Colonic mucosa (tissue), 4 donors: ENCODE measurements at regions not wholly inside any gene's neighbourhood (a gene's known extent, or its start where the extent isn't known, plus 50 kb on each side); places are given as distances from the start of the nearest gene placed in this dataset.

Experiments
- DNase-seq: peaks from one replicate; pipeline ENCODE4 v3.0.0-alpha.2; 2020
- H3K27ac ChIP-seq: fragments of 200-600 bp; one replicate; pipeline ENCODE4 v1.8.0; 2021
- H3K27me3 ChIP-seq: fragments of 200-600 bp; one replicate; pipeline ENCODE4 v1.8.0; 2021
- H3K36me3 ChIP-seq: fragments of 200-600 bp; one replicate; pipeline ENCODE4 v1.8.0; 2021
- H3K4me1 ChIP-seq: fragments of 200-600 bp; one replicate; pipeline ENCODE4 v1.8.0; 2021; ENCODE audit warnings: mild to moderate bottlenecking
- H3K4me3 ChIP-seq: fragments of 200-600 bp; one replicate; pipeline ENCODE4 v1.8.0; 2021
- H3K9ac ChIP-seq, 2 donors: one replicate each; pipeline ENCODE4 v1.7.0; 2013; ENCODE audit warnings: control low read depth in 2 of 2, low read depth in 2 of 2, low read length in 2 of 2
- H3K9me3 ChIP-seq: fragments of 200-600 bp; one replicate; pipeline ENCODE4 v1.8.0; 2021
- CTCF ChIP-seq: fragments of 200-600 bp; IDR thresholded peaks from one replicate; pipeline ENCODE4 v1.8.0; 2022; ENCODE audit warnings: antibody characterized with exemption, mild to moderate bottlenecking
- intact Hi-C: fragments of 100-400 bp; cut with DNase I; formaldehyde crosslinking; loops from one replicate; pipeline ENCODE4 v1.14.1; 2022
- donor health status: healthy.
- donor health status: DM: no; HTN: no; CAD: no.
- donor health status: DM: no; HTN: no; CAD: no.

- no peaks in the 10 kb centered on the region for H3K4me1 ChIP-seq
- no peak for DNase-seq
- H3K36me3 ChIP-seq, result no peaks in the 10 kb centered on the region
- intact Hi-C loops, result no loop called here
- no peak overlapping the region for H3K27ac ChIP-seq
- no peak overlapping the region for H3K4me3 ChIP-seq
- no peak for TF ChIP-seq CTCF
- H3K27me3 ChIP-seq, result no peaks in the 10 kb centered on the region
- no peak overlapping the region for H3K9ac ChIP-seq
- H3K9me3 ChIP-seq, result no peaks in the 10 kb centered on the region
Observed at GRCh38 chr18:78601923-78602322, 377.7 kb upstream of the SALL3 start.

GRCh38 chr18:78602430-78602829, 377.2 kb upstream of the SALL3 start:
- no peak overlapping the region for H3K27ac ChIP-seq
- no peaks in the 10 kb centered on the region for H3K27me3 ChIP-seq
- TF ChIP-seq CTCF, result no peak
- intact Hi-C loops, result no loop called here
- DNase-seq, result no peak
- H3K36me3 ChIP-seq, result no peaks in the 10 kb centered on the region
- H3K9me3 ChIP-seq, result no peaks in the 10 kb centered on the region
- H3K9ac ChIP-seq, result no peak overlapping the region
- no peak overlapping the region for H3K4me3 ChIP-seq
- H3K4me1 ChIP-seq, result no peaks in the 10 kb centered on the region

- H3K4me3 ChIP-seq, result no peak overlapping the region
- H3K9ac ChIP-seq, result no peak overlapping the region
- no peaks in the 10 kb centered on the region for H3K27me3 ChIP-seq
- H3K9me3 ChIP-seq, result no peaks in the 10 kb centered on the region
- no peak for TF ChIP-seq CTCF
- no peak overlapping the region for H3K27ac ChIP-seq
- DNase-seq, result no peak
- H3K4me1 ChIP-seq, result no peaks in the 10 kb centered on the region
- H3K36me3 ChIP-seq, result no peaks in the 10 kb centered on the region
- intact Hi-C loops, result no loop called here
Observed at GRCh38 chr18:78603102-78603983, 376.3 kb upstream of the SALL3 start.

- no peak overlapping the region for H3K9ac ChIP-seq
- H3K9me3 ChIP-seq, result no peaks in the 10 kb centered on the region
- no peaks in the 10 kb centered on the region for H3K4me1 ChIP-seq
- H3K36me3 ChIP-seq, result no peaks in the 10 kb centered on the region
- no peak overlapping the region for H3K4me3 ChIP-seq
- TF ChIP-seq CTCF, result no peak
- intact Hi-C loops, result no loop called here
- H3K27me3 ChIP-seq, result no peaks in the 10 kb centered on the region
- no peak overlapping the region for H3K27ac ChIP-seq
- DNase-seq, result no peak
Observed at GRCh38 chr18:78605255-78605654, 374.4 kb upstream of the SALL3 start.

GRCh38 chr18:78607221-78607620, 372.4 kb upstream of the SALL3 start:
- no peaks in the 10 kb centered on the region for H3K27me3 ChIP-seq
- no peaks in the 10 kb centered on the region for H3K36me3 ChIP-seq
- no peaks in the 10 kb centered on the region for H3K9me3 ChIP-seq
- intact Hi-C loops, result no loop called here
- H3K4me3 ChIP-seq, result no peak overlapping the region
- no peak overlapping the region for H3K9ac ChIP-seq
- DNase-seq, result no peak
- no peak for TF ChIP-seq CTCF
- no peaks in the 10 kb centered on the region for H3K4me1 ChIP-seq
- H3K27ac ChIP-seq, result no peak overlapping the region
